CD1c-positive myeloid dendritic cell (primary cell): ENCODE measurements at regions not wholly inside any gene's neighbourhood (a gene's known extent, or its start where the extent isn't known, plus 50 kb on each side); places are given as distances from the start of the nearest gene placed in this dataset.
"Not testable (repeated sequence)": the region's sequence is repeated elsewhere in the genome, so short reads cannot be mapped to it uniquely, and the experiment has no call there.

Source experiments
- DNase-seq: peaks from one replicate; pipeline ENCODE4 v3.0.0-alpha.2; 2016; ENCODE audit errors: extremely low spot score

GRCh38 chr5:83404182-83404716, 67.3 kb upstream of the VCAN start:
- DNase-seq: no peak

GRCh38 chr5:83405662-83406061, 65.9 kb upstream of the VCAN start:
- no peak for DNase-seq

GRCh38 chr5:83406906-83407305, 64.6 kb upstream of the VCAN start:
- no peak for DNase-seq

- DNase-seq: no peak
Observed at GRCh38 chr5:83407931-83408330, 63.6 kb upstream of the VCAN start.

GRCh38 chr5:83408719-83409118, 62.8 kb upstream of the VCAN start:
- no peak for DNase-seq

- DNase-seq: not testable (repeated sequence)
Observed at GRCh38 chr5:83409776-83410175, 61.8 kb upstream of the VCAN start.

GRCh38 chr5:83410319-83410718, 61.2 kb upstream of the VCAN start:
- DNase-seq: peak; percentile 60

GRCh38 chr5:83414601-83415000, 56.9 kb upstream of the VCAN start:
- no peak for DNase-seq

GRCh38 chr5:83417884-83418283, 53.7 kb upstream of the VCAN start:
- no peak for DNase-seq

- DNase-seq: no peak
Observed at GRCh38 chr5:83418356-83419321, 52.9 kb upstream of the VCAN start.
